Activated CD4-positive, alpha-beta T cell treated with anti-CD3 and anti-CD28 coated beads, Interleukin-2, amount 10 ng/mL, durations not matched to agents 7 days and 5 days (primary cell): ENCODE measurements at regions not wholly inside any gene's neighbourhood (a gene's known extent, or its start where the extent isn't known, plus 50 kb on each side); places are given as distances from the start of the nearest gene placed in this dataset.
"Not testable (repeated sequence)": the region's sequence is repeated elsewhere in the genome, so short reads cannot be mapped to it uniquely, and the experiment has no call there.

ENCODE experiments used
- CTCF ChIA-PET: fragments of 350-600 bp; sonication (Branson Sonifier 250); formaldehyde crosslinking; loops from one replicate; lab custom pipeline; 2021; ENCODE audit warnings: antibody characterized with exemption; lab: Charles Lee
- POLR2A ChIA-PET: fragments of 350-600 bp; sonication (Branson Sonifier 250); formaldehyde crosslinking; loops from one replicate; lab custom pipeline; 2021; ENCODE audit warnings: antibody characterized with exemption; lab: Charles Lee
- DNase-seq: peaks from one replicate; pipeline ENCODE4 v3.0.0-alpha.2; 2020
- H3K27ac Mint-ChIP-seq: one replicate; pipeline ENCODE4 v1.8.0; 2021; ENCODE audit warnings: mild to moderate bottlenecking, moderate library complexity, mixed read lengths
- H3K27me3 Mint-ChIP-seq: one replicate; pipeline ENCODE4 v1.8.0; 2021; ENCODE audit warnings: mixed read lengths
- H3K36me3 Mint-ChIP-seq: one replicate; pipeline ENCODE4 v1.8.0; 2021; ENCODE audit warnings: low read depth, mixed read lengths
- H3K4me1 Mint-ChIP-seq: one replicate; pipeline ENCODE4 v1.8.0; 2021; ENCODE audit warnings: mixed read lengths
- H3K4me3 Mint-ChIP-seq: one replicate; pipeline ENCODE4 v1.8.0; 2021; ENCODE audit warnings: mild to moderate bottlenecking, moderate library complexity, mixed read lengths
- H3K9me3 Mint-ChIP-seq: one replicate; pipeline ENCODE4 v1.8.0; 2021; ENCODE audit warnings: mixed read lengths

GRCh38 chr9:75545287-75545686 is 345.2 kb upstream of the PCSK5 start:
- Mint-ChIP-seq H3K27ac (no peak overlapping the region), H3K27me3 (no peaks in the 10 kb centered on the region), H3K4me3 (no peak overlapping the region), H3K9me3 (no peaks in the 10 kb centered on the region), H3K4me1 (no peaks in the 10 kb centered on the region), H3K36me3 (no peaks in the 10 kb centered on the region)
- no peak for DNase-seq
- ChIA-PET POLR2A (no interaction called here), CTCF (no interaction called here)

DNA sequence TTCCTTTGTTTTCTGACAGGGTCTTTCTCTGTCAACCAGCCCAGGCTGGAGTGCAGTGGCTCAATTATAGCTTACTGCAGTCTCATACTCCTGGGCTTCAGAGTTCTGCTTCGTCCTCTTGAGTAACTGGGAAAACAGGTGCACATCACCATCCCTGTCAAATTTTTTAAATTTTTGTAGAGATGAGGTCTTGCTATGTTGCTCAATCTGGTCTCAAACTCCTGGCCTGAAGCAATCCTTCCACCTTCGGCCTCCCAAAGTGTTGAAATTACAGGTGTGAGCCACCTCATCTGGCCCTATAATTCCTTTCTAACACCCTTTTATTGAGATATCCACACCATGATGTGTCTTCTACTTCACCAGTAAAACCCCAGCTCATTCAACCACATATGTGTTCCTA is 341.6 kb upstream of the PCSK5 start:
- ChIA-PET CTCF (no interaction called here), POLR2A (no interaction called here)

GRCh38 chr9:75551861-75552260 is 338.6 kb upstream of the PCSK5 start:
- no peak overlapping the region for H3K4me3 Mint-ChIP-seq
- POLR2A ChIA-PET = no interaction called here

More for the DNA sequence above, 341.6 kb upstream of the PCSK5 start:
- H3K27me3 Mint-ChIP-seq = no peaks in the 10 kb centered on the region
- no peaks in the 10 kb centered on the region for H3K4me1 Mint-ChIP-seq
- no peaks in the 10 kb centered on the region for H3K36me3 Mint-ChIP-seq
- H3K9me3 Mint-ChIP-seq = no peaks in the 10 kb centered on the region
- no peak overlapping the region for H3K27ac Mint-ChIP-seq
- no peak overlapping the region for H3K4me3 Mint-ChIP-seq
- DNase-seq = no peak

DNA sequence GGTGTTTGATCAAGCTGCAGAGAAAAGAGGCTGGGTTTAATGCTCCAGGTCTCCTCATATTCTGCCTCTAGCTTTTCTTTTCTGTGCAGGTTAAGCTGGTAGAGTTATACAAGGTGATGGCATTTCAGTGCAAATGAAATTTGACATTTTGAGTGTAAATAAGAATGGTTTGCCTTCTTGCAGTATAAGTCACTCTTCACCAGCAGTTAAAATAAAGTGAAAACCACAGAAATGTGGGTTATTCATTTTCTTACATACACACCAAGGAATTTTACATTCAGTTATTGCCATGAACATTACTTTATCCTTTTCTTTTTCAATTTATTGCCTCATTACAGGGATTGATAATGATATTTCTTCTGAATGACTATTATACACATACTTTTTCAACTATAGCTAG is 337.5 kb upstream of the PCSK5 start:
- Mint-ChIP-seq H3K27me3 (no peaks in the 10 kb centered on the region), H3K4me3 (no peak overlapping the region)
- CTCF ChIA-PET = no interaction called here

More at GRCh38 chr9:75551861-75552260, 338.6 kb upstream of the PCSK5 start:
- Mint-ChIP-seq H3K36me3 (no peaks in the 10 kb centered on the region), H3K9me3 (no peaks in the 10 kb centered on the region), H3K27ac (no peak overlapping the region), H3K27me3 (no peaks in the 10 kb centered on the region), H3K4me1 (no peaks in the 10 kb centered on the region)
- CTCF ChIA-PET = no interaction called here
- no peak for DNase-seq

DNA sequence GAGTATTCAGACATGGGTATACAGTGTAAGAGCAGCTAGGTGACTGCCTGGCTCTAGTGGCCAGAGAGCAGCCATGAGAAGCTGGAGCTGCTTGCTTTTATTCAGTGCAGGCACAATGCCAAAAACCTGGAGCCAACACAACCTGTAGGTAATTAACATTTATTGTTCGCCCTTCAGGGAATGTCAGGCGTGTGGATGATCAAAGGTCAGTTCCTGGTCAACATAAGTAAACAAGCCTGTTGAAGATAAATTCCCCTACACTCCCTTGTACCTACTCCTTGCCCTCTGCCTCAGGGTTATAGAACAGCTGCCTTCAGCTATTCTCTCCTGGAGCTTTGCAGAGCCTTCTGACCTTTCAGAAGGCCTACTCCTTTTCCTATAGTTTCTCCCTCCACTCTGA is 323.7 kb upstream of the PCSK5 start:
- H3K9me3 Mint-ChIP-seq, CTCF ChIA-PET, DNase-seq, H3K27me3 Mint-ChIP-seq, H3K4me1 Mint-ChIP-seq, H3K4me3 Mint-ChIP-seq, POLR2A ChIA-PET, H3K27ac Mint-ChIP-seq, H3K36me3 Mint-ChIP-seq: not testable (repeated sequence)

More for the DNA sequence above, 337.5 kb upstream of the PCSK5 start:
- POLR2A ChIA-PET = no interaction called here
- no peaks in the 10 kb centered on the region for H3K9me3 Mint-ChIP-seq
- DNase-seq = no peak
- no peak overlapping the region for H3K27ac Mint-ChIP-seq
- no peaks in the 10 kb centered on the region for H3K4me1 Mint-ChIP-seq
- H3K36me3 Mint-ChIP-seq = no peaks in the 10 kb centered on the region

GRCh38 chr9:75570538-75570937 is 319.9 kb upstream of the PCSK5 start:
- peaks cover 4% of the 10 kb centered on the region for H3K9me3 Mint-ChIP-seq
- no peaks in the 10 kb centered on the region for H3K27me3 Mint-ChIP-seq
- no peaks in the 10 kb centered on the region for H3K4me1 Mint-ChIP-seq
- ChIA-PET CTCF (no interaction called here), POLR2A (no interaction called here)
- no peaks in the 10 kb centered on the region for H3K36me3 Mint-ChIP-seq
- no peak overlapping the region for H3K27ac Mint-ChIP-seq
- H3K4me3 Mint-ChIP-seq = no peak overlapping the region
- no peak for DNase-seq

GRCh38 chr9:75574569-75574968 is 315.9 kb upstream of the PCSK5 start:
- POLR2A ChIA-PET = no interaction called here
- no peaks in the 10 kb centered on the region for H3K36me3 Mint-ChIP-seq
- CTCF ChIA-PET = no interaction called here
- H3K4me1 Mint-ChIP-seq = no peaks in the 10 kb centered on the region
- no peaks in the 10 kb centered on the region for H3K9me3 Mint-ChIP-seq
- no peak for DNase-seq
- H3K27me3 Mint-ChIP-seq = peaks cover 2% of the 10 kb centered on the region
- no peak overlapping the region for H3K27ac Mint-ChIP-seq
- no peak overlapping the region for H3K4me3 Mint-ChIP-seq

DNA sequence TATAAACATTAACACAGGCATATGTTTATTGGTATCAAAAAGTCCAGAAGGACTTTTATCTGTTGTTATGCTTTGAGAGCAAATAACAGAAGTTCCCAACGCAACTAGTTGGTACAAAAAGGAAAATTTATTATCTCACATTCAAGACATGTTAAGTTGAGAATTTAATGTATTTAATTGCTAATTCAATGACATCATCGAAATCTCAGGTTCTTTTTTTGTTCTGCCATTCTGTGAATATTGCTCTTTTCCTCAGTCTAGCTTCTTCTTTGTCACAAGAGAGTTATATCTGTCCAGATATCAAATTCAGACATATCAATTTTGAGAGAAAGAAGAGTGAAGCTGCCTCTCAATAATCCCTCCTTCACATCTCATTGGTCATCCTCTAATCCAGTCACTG is 307.6 kb upstream of the PCSK5 start:
- Mint-ChIP-seq H3K27me3 (peaks cover 7% of the 10 kb centered on the region), H3K36me3 (no peaks in the 10 kb centered on the region), H3K4me3 (no peak overlapping the region), H3K27ac (no peak overlapping the region), H3K4me1 (no peaks in the 10 kb centered on the region), H3K9me3 (no peaks in the 10 kb centered on the region)
- ChIA-PET CTCF (no interaction called here), POLR2A (no interaction called here)
- no peak for DNase-seq

DNA sequence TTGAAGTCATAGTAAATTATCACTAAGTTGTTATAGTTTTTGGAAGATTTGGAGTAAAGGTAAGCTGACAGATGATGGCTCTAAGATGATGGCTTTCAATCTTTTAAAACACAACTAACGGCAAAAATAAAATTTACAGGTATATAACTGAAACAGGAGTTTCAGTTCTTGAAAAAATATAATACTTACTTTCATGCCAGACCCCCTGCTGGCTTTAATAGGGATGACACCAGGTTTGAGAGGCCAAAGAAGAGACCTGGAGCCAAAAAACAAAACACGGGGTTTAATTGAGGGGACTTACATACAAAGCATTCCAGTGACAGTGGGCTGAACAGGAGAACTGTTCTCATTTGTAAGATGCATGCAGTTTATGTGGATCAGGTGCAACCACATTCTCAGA is 301.7 kb upstream of the PCSK5 start:
- Mint-ChIP-seq H3K27me3 (peaks cover 3% of the 10 kb centered on the region), H3K27ac (no peak overlapping the region), H3K4me1 (no peaks in the 10 kb centered on the region), H3K36me3 (no peaks in the 10 kb centered on the region), H3K9me3 (no peaks in the 10 kb centered on the region), H3K4me3 (no peak overlapping the region)
- DNase-seq = no peak
- POLR2A ChIA-PET = interaction anchor here (0.7 kb wide), 1 partner anchor 815 kb away, joined by 3 read pairs; no protein-coding TSS in a partner anchor
- CTCF ChIA-PET = no interaction called here

DNA sequence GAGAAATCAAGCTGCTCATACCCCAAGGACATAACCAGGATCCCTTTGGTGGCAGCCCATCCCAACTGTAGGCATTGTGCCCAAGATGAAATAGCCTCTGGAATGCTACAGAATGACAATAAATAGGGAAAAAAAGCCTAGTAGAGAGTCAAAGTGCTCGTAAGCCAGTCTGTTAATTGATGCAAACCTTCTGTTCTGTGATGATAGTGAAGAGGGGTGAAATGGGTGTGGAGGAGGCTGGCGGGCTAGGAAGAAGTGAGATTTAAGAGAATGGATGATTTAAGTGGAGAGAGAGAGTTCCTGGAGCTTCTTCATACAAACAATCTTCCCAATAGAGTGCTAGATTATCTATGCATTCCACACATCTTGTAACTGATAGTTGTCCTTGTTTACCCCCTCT is 301.0 kb upstream of the PCSK5 start:
- Mint-ChIP-seq H3K4me3 (no peak overlapping the region), H3K9me3 (no peaks in the 10 kb centered on the region), H3K27ac (no peak overlapping the region), H3K4me1 (no peaks in the 10 kb centered on the region), H3K36me3 (no peaks in the 10 kb centered on the region), H3K27me3 (peaks cover 3% of the 10 kb centered on the region)
- DNase-seq = no peak
- ChIA-PET CTCF (no interaction called here), POLR2A (no interaction called here)

GRCh38 chr9:75591972-75592371 is 298.5 kb upstream of the PCSK5 start:
- Mint-ChIP-seq H3K27me3 (no peaks in the 10 kb centered on the region), H3K4me1 (no peaks in the 10 kb centered on the region), H3K9me3 (no peaks in the 10 kb centered on the region), H3K36me3 (no peaks in the 10 kb centered on the region), H3K4me3 (no peak overlapping the region), H3K27ac (no peak overlapping the region)
- ChIA-PET CTCF (interaction anchor here (1.1 kb wide), 1 partner anchor 13 kb away, joined by 4 read pairs; no protein-coding TSS in a partner anchor), POLR2A (no interaction called here)
- no peak for DNase-seq

GRCh38 chr9:75592586-75592985 is 297.9 kb upstream of the PCSK5 start:
- H3K9me3 Mint-ChIP-seq = no peaks in the 10 kb centered on the region
- POLR2A ChIA-PET = no interaction called here

GRCh38 chr9:75593920-75594319 is 296.6 kb upstream of the PCSK5 start:
- ChIA-PET POLR2A (no interaction called here), CTCF (no interaction called here)
- Mint-ChIP-seq H3K36me3 (no peaks in the 10 kb centered on the region), H3K4me3 (no peak overlapping the region), H3K27ac (no peak overlapping the region), H3K4me1 (no peaks in the 10 kb centered on the region), H3K9me3 (no peaks in the 10 kb centered on the region), H3K27me3 (no peaks in the 10 kb centered on the region)
- no peak for DNase-seq

More at GRCh38 chr9:75592586-75592985, 297.9 kb upstream of the PCSK5 start:
- Mint-ChIP-seq H3K4me3 (no peak overlapping the region), H3K27ac (no peak overlapping the region), H3K27me3 (no peaks in the 10 kb centered on the region), H3K4me1 (no peaks in the 10 kb centered on the region), H3K36me3 (no peaks in the 10 kb centered on the region)
- CTCF ChIA-PET = interaction anchor here (1.1 kb wide), 1 partner anchor 12 kb away, joined by 4 read pairs; no protein-coding TSS in a partner anchor
- no peak for DNase-seq

DNA sequence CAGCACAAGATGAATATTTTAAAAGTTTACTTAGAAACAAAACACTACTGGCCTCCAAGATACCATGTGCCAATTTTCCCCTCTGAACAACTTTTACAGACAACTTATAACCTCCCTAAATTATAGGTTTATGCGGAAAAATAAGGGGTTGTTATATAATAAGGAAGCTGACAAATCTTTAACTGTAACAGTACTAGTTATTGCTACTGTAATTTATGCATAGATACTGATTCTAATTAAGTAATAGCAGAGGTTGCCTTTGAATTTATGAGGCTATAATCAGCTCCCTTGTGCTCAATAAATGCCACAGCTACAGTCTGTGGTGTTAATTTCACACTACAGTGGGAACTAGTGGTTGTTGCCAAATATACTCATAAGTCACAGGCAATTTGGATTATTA is 291.3 kb upstream of the PCSK5 start:
- no peak overlapping the region for H3K27ac Mint-ChIP-seq

More for the DNA sequence above, 291.3 kb upstream of the PCSK5 start:
- ChIA-PET POLR2A (no interaction called here), CTCF (no interaction called here)
- H3K4me1 Mint-ChIP-seq = no peaks in the 10 kb centered on the region
- H3K36me3 Mint-ChIP-seq = no peaks in the 10 kb centered on the region
- no peak overlapping the region for H3K4me3 Mint-ChIP-seq
- H3K27me3 Mint-ChIP-seq = no peaks in the 10 kb centered on the region
- no peak for DNase-seq
- H3K9me3 Mint-ChIP-seq = no peaks in the 10 kb centered on the region
